ENCODE measurements at regions not wholly inside any gene's neighbourhood (a gene's known extent, or its start where the extent isn't known, plus 50 kb on each side); places are given as distances from the start of the nearest gene placed in this dataset.

DNA sequence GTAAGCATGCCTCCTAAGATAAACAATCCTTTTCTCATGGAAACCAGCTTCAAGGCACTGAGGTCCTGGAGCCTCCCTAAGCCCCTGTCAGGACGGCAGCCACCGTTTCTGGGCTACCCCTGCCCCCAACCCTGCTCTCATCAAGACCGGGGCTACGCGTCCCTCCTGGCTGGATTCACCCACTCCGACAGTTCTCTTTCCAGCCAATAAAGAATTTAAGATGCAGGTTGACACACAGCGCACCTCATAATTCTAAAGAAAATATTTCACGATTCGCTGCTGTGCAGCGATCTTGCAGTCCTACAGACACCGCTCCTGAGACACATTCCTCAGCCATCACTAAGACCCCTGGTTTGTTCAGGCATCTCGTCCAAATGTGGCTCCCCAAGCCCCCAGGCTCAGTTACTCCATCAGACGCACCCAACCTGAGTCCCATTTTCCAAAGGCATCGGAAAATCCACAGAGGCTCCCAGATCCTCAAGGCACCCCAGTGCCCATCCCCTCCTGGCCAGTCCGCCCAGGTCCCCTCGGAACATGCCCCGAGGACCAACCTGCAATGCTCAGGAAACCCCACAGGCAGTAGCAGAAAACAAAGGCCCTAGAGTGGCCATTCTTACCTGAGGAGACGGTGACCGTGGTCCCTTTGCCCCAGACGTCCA, 336.3 kb downstream of the TMEM121 start:
- Histone ChIP-seq H3K27me3 (ENCODE audit: low read depth) (peaks cover 24% of the 10 kb centered on the region), H3K4me3 (no peak overlapping the region), H3K4me1 (no peaks in the 10 kb centered on the region), H3K27ac (no peak overlapping the region), H3K36me3 (no peaks in the 10 kb centered on the region), H3K9me3 (no peaks in the 10 kb centered on the region)
- ATAC-seq (no peak), DNase-seq (no peak)
- intact Hi-C loops (cut with DNase I): no loop called here
- TF ChIP-seq, protein P1, sequence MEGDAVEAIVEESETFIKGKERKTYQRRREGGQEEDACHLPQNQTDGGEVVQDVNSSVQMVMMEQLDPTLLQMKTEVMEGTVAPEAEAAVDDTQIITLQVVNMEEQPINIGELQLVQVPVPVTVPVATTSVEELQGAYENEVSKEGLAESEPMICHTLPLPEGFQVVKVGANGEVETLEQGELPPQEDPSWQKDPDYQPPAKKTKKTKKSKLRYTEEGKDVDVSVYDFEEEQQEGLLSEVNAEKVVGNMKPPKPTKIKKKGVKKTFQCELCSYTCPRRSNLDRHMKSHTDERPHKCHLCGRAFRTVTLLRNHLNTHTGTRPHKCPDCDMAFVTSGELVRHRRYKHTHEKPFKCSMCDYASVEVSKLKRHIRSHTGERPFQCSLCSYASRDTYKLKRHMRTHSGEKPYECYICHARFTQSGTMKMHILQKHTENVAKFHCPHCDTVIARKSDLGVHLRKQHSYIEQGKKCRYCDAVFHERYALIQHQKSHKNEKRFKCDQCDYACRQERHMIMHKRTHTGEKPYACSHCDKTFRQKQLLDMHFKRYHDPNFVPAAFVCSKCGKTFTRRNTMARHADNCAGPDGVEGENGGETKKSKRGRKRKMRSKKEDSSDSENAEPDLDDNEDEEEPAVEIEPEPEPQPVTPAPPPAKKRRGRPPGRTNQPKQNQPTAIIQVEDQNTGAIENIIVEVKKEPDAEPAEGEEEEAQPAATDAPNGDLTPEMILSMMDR (IDR thresholded peaks at IDR 0.05): no peak

DNA sequence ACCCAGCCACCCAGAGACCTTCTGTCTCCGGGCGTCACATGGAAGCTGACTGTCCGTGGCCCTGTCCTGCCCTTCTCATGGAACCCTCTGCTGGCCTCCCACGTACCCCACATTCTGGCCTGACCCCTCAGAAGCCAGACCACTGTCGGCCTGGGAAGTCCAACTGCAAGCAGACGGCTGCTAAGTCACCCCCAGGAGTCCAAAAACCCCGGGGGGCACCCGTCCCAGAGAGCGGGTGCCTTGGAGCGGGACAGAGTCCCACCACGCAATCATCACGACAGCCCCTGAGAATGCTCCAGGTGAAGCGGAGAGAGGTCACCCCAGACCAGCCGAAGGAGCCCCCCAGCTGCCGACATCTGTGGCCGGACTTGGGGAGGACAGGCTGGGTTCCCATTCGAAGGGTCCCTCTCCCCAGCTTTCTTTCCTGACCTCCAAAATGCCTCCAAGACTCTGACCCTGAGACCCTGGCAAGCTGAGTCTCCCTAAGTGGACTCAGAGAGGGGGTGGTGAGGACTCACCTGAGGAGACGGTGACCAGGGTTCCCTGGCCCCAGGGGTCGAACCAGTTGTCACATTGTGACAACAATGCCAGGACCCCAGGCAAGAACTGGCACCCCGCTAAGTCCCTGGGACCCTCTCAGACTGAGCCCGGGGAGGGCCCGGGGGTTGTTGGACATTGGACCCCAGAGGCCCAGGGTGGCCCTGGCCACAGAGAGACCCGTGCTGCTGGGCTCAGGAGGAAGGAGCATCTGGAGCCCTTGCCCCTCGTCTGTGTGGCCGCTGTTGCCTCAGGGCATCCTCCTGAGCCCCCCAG, 337.1 kb downstream of the TMEM121 start:
- Histone ChIP-seq H3K4me1 (no peaks in the 10 kb centered on the region), H3K36me3 (no peaks in the 10 kb centered on the region), H3K4me3 (no peak overlapping the region), H3K9me3 (no peaks in the 10 kb centered on the region), H3K27me3 (ENCODE audit: low read depth) (peaks cover 24% of the 10 kb centered on the region), H3K27ac (no peak overlapping the region)
- intact Hi-C loops (cut with DNase I): no loop called here
- DNase-seq (no peak), ATAC-seq (no peak)
- TF ChIP-seq, protein P1 (IDR thresholded peaks at IDR 0.05): no peak

DNA sequence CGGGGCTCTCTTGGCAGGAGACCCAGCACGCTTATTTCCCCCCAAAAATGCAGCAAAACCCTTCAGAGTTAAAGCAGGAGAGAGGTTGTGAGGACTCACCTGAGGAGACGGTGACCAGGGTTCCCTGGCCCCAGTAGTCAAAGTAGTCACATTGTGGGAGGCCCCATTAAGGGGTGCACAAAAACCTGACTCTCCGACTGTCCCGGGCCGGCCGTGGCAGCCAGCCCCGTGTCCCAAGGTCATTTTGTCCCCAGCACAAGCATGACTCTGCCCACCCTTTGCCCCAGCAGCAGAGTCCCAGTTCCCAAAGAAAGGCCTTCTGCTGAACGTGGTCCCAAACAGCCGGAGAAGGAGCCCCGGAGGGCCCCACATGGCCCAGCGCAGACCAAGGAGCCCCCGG, 337.7 kb downstream of the TMEM121 start:
- intact Hi-C loops (cut with DNase I): no loop called here
- H3K27me3 ChIP-seq (ENCODE audit: low read depth): peaks cover 24% of the 10 kb centered on the region
- DNase-seq (no peak), ATAC-seq (no peak)
- H3K27ac ChIP-seq: no peak overlapping the region
- no peak overlapping the region for H3K4me3 ChIP-seq
- TF ChIP-seq, protein P1 (IDR thresholded peaks at IDR 0.05): no peak
- no peaks in the 10 kb centered on the region for H3K36me3 ChIP-seq
- H3K9me3 ChIP-seq: no peaks in the 10 kb centered on the region
- H3K4me1 ChIP-seq: no peaks in the 10 kb centered on the region

DNA sequence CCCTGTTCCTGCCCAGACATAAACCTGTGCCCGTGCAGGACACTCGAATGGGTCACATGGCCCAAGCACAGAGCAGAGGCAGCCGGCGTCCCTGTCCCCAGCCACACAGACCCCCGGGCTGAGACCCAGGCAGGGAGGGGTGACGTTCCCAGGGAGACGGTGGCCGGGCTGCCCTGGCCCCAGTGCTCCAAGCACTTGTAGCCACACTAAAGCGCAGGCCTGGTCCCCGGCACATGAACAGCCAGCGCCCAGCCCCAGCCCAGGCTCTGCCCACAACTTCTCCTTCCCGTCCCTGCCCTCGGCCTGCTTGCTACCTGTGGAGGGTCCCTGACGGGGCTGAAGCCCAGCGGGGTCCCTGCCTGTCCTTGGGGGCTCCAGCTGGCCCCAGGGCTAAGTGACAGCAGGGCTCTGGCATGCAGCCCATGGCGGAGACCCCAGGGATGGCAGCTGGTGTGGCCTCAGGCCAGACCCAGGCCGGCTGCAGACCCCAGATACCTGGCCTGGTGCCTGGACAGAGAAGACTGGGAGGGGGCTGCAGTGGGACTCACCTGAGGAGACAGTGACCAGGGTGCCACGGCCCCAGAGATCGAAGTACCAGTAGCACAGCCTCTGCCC, 338.4 kb downstream of the TMEM121 start:
- no peaks in the 10 kb centered on the region for H3K9me3 ChIP-seq
- H3K36me3 ChIP-seq: no peaks in the 10 kb centered on the region
- no peak overlapping the region for H3K27ac ChIP-seq
- ATAC-seq (no peak), DNase-seq (peak; percentile 41)
- TF ChIP-seq, protein P1 (IDR thresholded peaks at IDR 0.05): no peak
- peaks cover 24% of the 10 kb centered on the region for H3K27me3 ChIP-seq (ENCODE audit: low read depth)
- H3K4me1 ChIP-seq: no peaks in the 10 kb centered on the region
- intact Hi-C loops (cut with DNase I): no loop called here
- no peak overlapping the region for H3K4me3 ChIP-seq

DNA sequence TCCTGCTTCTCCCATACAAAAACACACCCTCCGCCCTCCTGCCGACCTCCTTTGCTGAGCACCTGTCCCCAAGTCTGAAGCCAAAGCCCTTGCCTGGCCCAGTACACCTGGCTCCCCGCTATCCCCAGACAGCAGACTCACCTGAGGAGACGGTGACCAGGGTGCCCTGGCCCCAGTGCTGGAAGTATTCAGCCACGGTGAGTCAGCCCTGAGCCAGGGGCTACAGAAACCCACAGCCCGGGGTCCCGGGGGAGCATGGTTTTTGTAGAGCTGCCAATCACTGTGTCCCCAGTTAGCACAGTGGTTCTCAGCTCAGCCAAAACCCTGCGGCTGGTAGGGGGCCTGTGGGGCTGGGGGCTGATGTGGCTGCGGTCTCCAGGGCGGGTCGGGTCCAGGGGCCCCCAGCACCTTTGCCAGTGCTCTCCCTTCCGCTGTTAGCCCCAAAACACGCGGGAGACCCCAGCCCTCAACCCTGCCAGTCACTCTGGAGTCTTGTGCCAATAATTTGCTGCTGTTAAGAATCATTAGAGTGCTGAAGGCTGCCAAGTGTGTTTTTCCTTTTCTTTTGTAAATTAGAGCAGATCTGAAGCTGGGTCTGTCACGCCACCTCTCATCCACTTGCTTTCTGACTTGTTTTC, 339.0 kb downstream of the TMEM121 start:
- TF ChIP-seq, protein P1 (IDR thresholded peaks at IDR 0.05): no peak
- Histone ChIP-seq H3K36me3 (no peaks in the 10 kb centered on the region), H3K27ac (no peak overlapping the region), H3K4me1 (no peaks in the 10 kb centered on the region), H3K27me3 (ENCODE audit: low read depth) (peaks cover 24% of the 10 kb centered on the region), H3K4me3 (no peak overlapping the region), H3K9me3 (no peaks in the 10 kb centered on the region)
- ATAC-seq (no peak), DNase-seq (no peak)
- intact Hi-C loops (cut with DNase I): no loop called here

Measured in lower lobe of right lung (tissue), 2 donors.